SH-SY5Y (cell line): ENCODE measurements at regions not wholly inside any gene's neighbourhood (a gene's known extent, or its start where the extent isn't known, plus 50 kb on each side); places are given as distances from the start of the nearest gene placed in this dataset.

ENCODE experiments used
- GATA2 ChIP-seq: IDR thresholded peaks from 2 replicates; pipeline ENCODE4 v1.6.1; 2011; ENCODE audit warnings: mild to moderate bottlenecking, low read depth, low read length
- GATA3 ChIP-seq: IDR thresholded peaks from 2 replicates; pipeline ENCODE4 v1.6.1; 2011; ENCODE audit warnings: low read depth, mild to moderate bottlenecking, low read length, moderate library complexity

DNA sequence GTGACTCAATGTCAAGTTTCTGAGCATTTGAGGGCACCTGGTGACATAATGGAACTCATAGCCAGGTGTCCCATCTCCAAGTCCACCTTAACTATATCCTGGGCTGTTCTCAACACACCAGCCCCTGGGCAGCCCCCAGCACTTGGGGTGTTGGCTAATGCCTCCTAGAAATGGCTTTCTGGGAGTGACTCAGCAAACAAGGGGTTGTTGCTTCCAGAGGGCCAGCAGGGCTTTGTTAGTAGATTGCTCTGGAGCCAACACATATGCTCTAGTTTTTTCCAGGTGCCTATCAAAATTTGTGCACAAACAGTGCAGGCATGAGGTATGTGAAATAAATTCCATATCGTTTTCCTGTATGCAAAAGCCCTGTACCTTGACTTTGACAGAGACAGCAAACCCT, 448.4 kb downstream of the SLC4A3 start:
- TF ChIP-seq GATA2: no peak
- TF ChIP-seq GATA3: no peak
